GDM1 (cell line): ENCODE measurements at regions not wholly inside any gene's neighbourhood (a gene's known extent, or its start where the extent isn't known, plus 50 kb on each side); places are given as distances from the start of the nearest gene placed in this dataset.

ENCODE experiments used
- DNase-seq: peaks from one replicate; lab custom pipeline; 2025; lab: John Stamatoyannopoulos, UW

- DNase-seq, result no peak
Measured at GRCh38 chr19:31160336-31160926, 188.8 kb downstream of the TSHZ3 start.

- no peak for DNase-seq
Measured at GRCh38 chr19:31154021-31154420, 195.2 kb downstream of the TSHZ3 start.

GRCh38 chr19:31152906-31153305 is 196.3 kb downstream of the TSHZ3 start:
- DNase-seq, result no peak

DNA sequence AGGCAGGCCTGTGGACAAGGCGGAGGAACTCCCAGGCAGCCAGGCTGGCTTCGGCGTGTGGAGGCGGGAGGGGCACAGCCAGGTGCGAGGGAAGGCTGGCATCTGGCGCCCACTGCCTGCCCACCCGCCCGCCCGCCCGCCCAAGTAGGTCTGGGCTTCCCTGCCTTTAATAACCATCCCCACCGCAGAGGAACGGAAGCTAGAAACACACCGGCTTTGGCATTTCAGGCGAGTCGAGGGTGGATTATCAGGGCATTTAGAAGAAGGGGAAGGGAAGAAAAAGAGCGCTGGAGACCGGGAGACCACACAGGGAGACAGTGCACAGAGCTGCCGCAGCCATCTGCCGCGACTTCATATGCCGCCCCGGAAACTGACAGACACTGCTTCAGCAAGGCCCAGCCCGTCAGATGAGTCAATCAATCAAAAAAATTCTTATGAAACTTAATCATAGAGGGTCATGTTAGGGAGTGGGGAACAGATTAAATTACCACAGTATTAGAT is 199.7 kb downstream of the TSHZ3 start:
- DNase-seq, result no peak

- no peak for DNase-seq
Measured at GRCh38 chr19:31148671-31149070, 200.6 kb downstream of the TSHZ3 start.

DNA sequence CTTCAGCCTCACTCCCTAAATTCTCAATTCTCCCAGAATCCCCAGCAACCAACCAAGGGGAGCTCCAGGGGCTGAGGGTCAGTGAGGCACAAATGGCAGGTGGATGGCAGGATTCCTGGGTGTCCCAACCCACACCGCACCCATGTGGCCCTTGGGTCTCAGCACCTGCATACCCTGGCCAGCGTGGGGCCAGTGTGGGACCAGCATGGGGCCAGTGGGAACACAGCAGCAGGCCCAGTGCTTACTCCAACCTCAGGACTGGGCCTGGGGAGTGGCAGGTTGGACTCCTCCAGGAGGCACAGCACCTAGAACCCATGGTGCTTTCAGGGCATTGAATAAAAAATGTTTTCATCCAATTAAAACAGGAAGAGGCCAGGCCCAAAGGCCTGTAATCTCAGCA is 202.0 kb downstream of the TSHZ3 start:
- no peak for DNase-seq

GRCh38 chr19:31146546-31147183 is 202.6 kb downstream of the TSHZ3 start:
- DNase-seq, result no peak

DNA sequence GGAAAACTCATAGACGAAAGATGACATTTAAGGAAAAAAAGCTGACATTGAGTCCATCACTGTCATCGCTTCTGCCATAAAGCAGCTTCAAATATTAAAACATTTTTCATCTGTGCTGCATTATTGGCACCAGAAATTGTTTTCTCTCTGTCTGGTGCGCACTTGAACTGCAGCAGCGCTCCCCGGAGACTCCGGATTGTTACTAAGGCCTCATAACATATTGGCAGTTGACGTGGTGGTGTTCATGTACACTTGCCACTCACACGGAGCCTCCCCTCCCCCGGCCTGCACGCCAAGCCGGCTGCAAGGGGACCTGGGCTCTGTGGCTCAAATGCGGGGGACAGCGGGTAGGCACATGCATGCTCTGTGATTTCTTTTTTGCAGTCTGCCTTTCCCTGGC is 203.2 kb downstream of the TSHZ3 start:
- DNase-seq, result no peak

DNA sequence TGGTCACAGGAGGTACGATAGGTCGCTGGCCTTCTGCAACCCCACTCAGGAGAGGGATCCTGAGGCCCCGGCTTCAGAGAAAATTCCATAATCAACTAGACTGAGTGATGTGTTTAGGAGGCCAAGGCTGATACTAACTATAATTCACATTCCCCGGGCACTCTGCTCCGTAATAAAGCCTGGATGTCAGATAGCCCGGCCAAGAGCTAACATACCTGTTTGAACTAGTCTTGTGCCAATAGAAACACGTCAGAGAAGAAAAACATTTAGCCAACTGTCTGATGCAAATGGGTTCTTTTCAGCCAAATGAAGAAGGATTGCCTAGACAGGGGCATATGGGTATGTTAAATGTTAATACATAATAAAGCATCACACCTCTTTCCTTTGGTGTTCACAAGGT is 204.2 kb downstream of the TSHZ3 start:
- no peak for DNase-seq

GRCh38 chr19:31144075-31144870 is 205.0 kb downstream of the TSHZ3 start:
- no peak for DNase-seq

DNA sequence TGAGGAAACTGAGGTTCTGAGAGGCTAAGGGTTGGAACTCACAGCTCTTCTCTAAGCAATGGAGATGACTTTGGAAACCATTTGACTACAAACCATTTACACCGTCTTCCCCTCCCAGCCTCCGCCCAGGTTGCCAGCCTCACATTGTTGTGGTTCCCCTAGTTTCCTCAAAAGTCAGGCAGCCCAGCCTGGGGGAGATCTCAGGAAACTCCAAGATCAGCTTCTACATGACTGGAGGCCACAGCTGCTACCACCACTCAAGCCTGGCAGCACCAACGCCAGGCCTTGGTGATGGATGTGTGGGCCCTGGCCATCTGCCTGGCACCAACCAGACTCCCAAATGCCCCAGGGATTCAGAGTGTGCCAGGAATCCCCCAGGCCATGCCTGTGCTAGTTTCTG is 207.9 kb downstream of the TSHZ3 start:
- DNase-seq, result no peak

DNA sequence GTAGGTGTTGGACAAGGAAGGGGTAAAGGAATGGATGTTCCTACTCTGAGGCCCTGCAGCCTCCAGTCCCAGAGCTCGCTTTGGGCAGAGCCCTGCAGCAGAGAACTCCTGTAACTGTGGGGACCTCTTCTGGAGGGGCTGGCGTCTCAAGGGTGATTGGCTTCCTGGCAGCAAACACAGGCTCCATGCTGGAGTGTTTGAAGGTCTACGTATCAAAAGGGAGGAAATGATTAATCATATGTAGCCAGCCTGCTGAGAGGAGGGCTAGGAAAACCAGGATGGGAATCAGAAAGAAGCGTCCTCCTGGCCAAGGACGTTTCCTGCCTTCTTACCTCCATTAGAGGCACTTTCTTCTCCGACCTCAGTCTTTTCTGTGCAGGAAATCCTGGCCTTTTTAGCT is 208.5 kb downstream of the TSHZ3 start:
- DNase-seq, result no peak

DNA sequence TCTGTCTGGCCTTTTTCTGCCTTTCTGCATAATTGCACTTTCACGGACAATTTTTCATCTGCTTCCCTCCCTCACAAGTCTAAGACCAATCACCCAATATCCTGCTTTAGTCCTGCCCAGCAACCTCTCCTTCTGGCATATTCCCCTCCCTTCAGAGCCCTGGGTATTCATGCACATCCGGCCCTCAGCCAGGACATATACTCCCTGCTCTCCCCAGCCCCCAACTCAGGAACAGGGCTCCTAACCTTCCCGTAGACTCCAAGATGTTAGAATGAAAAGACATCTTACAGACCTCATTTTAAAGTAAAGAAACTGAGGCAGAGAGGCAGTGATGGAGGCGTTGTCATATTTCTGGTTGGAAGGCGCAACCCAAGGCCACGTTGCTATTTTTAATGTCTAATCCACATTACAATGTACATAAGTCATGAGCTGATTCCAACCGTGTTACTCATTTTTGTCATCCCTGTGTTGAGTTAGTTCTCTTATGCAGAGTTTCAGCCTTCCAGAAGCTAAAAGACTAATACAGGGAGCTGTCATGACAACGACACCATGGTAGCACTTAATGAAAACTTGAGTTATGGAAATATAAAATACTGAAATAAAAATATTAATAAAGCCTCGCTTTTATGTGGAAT is 209.2 kb downstream of the TSHZ3 start:
- DNase-seq, result no peak

DNA sequence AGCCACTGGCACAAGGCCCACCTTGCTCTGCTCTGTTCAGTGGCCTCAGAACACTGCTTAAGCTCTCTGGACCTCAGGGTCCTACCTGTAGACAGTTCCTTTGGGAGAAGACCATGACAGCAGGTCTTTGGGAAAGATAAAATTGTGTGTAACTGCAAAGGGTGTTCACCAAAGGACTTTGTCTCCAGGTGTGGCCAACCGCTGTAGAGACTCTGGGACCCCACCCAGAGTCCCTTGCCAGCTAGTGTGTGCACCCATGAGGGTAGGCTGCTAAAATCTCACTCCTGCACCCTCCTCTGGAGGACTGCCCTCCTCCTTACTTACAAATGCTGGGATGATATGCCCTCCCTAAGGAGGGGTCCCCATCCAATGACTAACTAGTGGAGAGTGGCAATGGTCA is 211.2 kb downstream of the TSHZ3 start:
- DNase-seq, result no peak

DNA sequence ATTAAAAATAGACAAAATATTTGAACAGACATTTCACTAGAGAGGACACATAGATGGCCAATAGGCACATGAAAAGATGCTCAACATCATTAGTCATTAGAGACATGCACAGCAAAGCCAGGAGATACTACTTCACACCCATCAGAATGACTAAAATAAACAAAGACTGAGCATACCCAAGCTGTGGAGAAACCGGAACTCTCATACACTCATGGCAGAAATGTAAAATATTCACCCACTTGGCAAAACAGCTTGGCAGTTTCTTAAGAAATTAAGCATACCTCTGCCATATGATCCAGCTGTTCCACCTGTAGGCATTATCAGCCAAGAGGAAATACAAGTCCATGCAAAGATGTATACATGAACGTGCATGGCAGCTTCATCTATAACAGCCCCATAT is 213.4 kb downstream of the TSHZ3 start:
- DNase-seq, result no peak

GRCh38 chr19:31132753-31133110 is 216.5 kb downstream of the TSHZ3 start:
- no peak for DNase-seq

- no peak for DNase-seq
Measured at GRCh38 chr19:31128291-31128690, 220.9 kb downstream of the TSHZ3 start.

DNA sequence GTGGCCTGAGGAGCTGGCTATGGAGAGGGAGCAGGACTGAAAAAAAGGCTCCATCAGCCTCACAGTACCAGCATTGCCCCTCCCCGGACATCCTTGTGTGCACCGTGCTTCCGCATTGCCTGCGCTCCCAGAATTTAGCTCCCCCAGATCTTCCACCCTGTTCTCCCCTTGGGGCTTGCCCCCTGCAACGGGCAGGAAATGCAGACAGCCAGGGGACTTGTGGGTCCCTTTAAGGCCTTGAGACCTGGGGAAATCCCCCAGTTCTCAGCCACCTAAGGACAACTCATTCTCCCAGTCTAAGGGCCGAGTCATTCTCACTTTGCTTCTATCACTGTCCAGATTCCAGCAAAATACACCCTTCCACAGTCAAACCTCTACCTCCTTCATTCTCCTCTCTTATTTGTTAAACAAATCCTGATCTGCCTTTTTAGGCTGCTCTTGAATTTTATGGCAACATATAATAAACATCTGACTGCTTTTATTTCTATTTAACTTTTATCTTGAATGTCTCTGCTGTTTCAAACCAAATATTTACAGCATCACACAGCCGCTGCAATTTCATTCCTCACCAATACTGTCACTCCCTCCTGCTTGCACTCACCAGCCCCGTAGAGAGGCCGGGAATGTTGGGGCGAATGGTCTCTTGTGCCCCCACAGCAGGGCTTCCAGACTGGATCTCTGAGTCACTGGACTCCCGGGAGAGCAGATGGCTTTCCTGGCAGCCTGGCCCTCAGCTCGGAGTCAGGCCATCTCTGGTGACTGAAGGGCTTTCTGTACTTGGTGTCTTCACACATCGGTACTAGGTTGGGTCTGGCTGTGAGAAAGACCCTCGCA is 221.9 kb downstream of the TSHZ3 start:
- no peak for DNase-seq

- DNase-seq, result no peak
Measured at GRCh38 chr19:31126236-31126635, 223.0 kb downstream of the TSHZ3 start.

DNA sequence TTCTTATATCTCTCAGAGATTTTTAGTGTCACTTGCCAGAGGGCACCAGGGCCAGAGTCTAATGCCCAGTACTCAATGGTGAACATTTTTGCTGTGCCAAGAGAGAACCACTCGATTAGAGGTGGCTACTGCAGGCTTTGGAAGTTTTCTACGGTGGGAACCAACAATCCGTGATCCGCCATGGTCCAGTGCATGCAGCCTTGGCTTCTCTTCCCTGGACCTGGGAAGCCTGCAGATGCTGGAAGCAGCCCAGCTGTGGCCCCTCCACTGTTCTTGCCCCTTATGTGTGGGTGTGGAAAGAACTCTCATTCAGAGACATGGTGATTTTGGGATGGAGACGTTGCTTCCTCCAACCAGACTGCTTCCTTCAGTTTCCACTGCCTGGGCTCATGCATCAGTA is 224.2 kb downstream of the TSHZ3 start:
- DNase-seq, result no peak

- DNase-seq, result no peak
Measured at GRCh38 chr19:31121501-31121900, 227.7 kb downstream of the TSHZ3 start.

GRCh38 chr19:31120952-31121351 is 228.3 kb downstream of the TSHZ3 start:
- no peak for DNase-seq
